Heart right ventricle (tissue), 16 donors: ENCODE measurements at regions not wholly inside any gene's neighbourhood (a gene's known extent, or its start where the extent isn't known, plus 50 kb on each side); places are given as distances from the start of the nearest gene placed in this dataset.

Experiments used
- ATAC-seq, 8 donors: fragments of 200-7000 bp; cut with Tn5 transposase; one replicate each; pipeline ENCODE4 v1.9.1; 2020; ENCODE audit warnings: mild to moderate bottlenecking in 8 of 8, moderate library complexity in 8 of 8, moderate number of reproducible peaks in 1 of 8
- DNase-seq, 2 donors: peaks; one replicate each; pipeline ENCODE4 v3.0.0-alpha.2; 2020
- H3K27ac ChIP-seq, 10 donors: fragments of 200-600 bp; sonication (generic) in 2 of 10; one replicate each; pipeline versions ENCODE4 v1.5.0 to v1.8.0; 2020 to 2022; ENCODE audit warnings: mild to moderate bottlenecking in 3 of 10
- H3K27me3 ChIP-seq, 7 donors: fragments of 200-600 bp; one replicate each; pipeline ENCODE4 v1.8.0; 2021 to 2022; ENCODE audit warnings: mild to moderate bottlenecking in 2 of 7
- H3K36me3 ChIP-seq, 9 donors: fragments of 200-600 bp; sonication (generic) in 1 of 9; one replicate each; pipeline versions ENCODE4 v1.5.0 to v1.8.0; 2020 to 2022; ENCODE audit warnings: mild to moderate bottlenecking in 2 of 9
- H3K4me1 ChIP-seq, 9 donors: fragments of 200-600 bp; sonication (generic) in 1 of 9; one replicate each; pipeline versions ENCODE4 v1.5.0 to v1.8.0; 2020 to 2022; ENCODE audit warnings: mild to moderate bottlenecking in 4 of 9
- H3K4me3 ChIP-seq, 10 donors: fragments of 200-600 bp; sonication (generic) in 2 of 10; one replicate each; pipeline versions ENCODE4 v1.5.0 to v1.8.0; 2020 to 2022; ENCODE audit warnings: mild to moderate bottlenecking in 7 of 10, moderate library complexity in 2 of 10
- H3K9me3 ChIP-seq, 11 donors: fragments of 200-600 bp in 10 of 11; sonication (generic) in 2 of 11; one replicate each; pipeline versions ENCODE4 v1.5.0 to v1.8.0; 2013 to 2022; ENCODE audit warnings: mild to moderate bottlenecking in 2 of 11, control low read depth in 1 of 11, moderate library complexity in 1 of 11
- WGBS, 2 donors: extraction: QIAGEN DNeasy Blood & Tissue Kit; methylation state at CpG; one replicate each; pipeline ENCODE4 v1.1.7; 2013; ENCODE audit warnings: inconsistent platforms in 1 of 2; 5-methylcytosine and 5-hydroxymethylcytosine counted together
- intact Hi-C, 10 donors: fragments of 100-400 bp; cut with DNase I; formaldehyde crosslinking; loops; one replicate each; pipeline versions ENCODE4 v1.11.1 to v1.14.2; 2022
- TF ChIP-seq, protein P1 (sequence below), 9 donors: fragments of 200-600 bp; sonication (generic) in 2 of 9; IDR thresholded peaks; one replicate each; pipeline versions ENCODE4 v1.5.0 to v1.8.0; 2021 to 2022; ENCODE audit warnings: antibody characterized with exemption in 9 of 9, mild to moderate bottlenecking in 5 of 9, moderate library complexity in 1 of 9
- donor health status: Arrhythmogenic right ventricular cardiomyopathy.
- donor health status: ischemic (EF 13 %, LVEDD 7.1; RV severe dilation, severe dysfunction).
- donor health status: healthy with polysubstance abuse.
- donor health status: DM: no; HTN: yes; CAD: no.
- donor health status: DM: no; HTN: no; CAD: no.
- donor health status: ischemic (EF 25% LVEDD 6.9; RV normal size, moderate dysfunction).
- donor health status: ischemic (EF 25% LVEDD 5.7; RV mildly dilated, moderate dysfunction).
- donor health status: healthy.
- donor health status: DM: yes; HTN: yes; CAD: no.
- donor health status: Ischemic cardiomyopathy.
- donor health status: ischemic (EF 35%, LVEDD 5.7; RV mildly dilated, moderate dysfunction).
- donor health status: nonischemic (EF 11% LVEDD 7.7; RV severe dilation, severe dysfunction).
- donor health status: DM: yes; HTN: yes; CAD: no.
- donor health status: PGD.
- donor health status: ischemic (EF 29% LVEDD 5.4; RV normal size, mild dysfunction).
- donor health status: nonischemic (EF 23%, LVEDD 6.1; RV moderate dilation, normal function).

DNA sequence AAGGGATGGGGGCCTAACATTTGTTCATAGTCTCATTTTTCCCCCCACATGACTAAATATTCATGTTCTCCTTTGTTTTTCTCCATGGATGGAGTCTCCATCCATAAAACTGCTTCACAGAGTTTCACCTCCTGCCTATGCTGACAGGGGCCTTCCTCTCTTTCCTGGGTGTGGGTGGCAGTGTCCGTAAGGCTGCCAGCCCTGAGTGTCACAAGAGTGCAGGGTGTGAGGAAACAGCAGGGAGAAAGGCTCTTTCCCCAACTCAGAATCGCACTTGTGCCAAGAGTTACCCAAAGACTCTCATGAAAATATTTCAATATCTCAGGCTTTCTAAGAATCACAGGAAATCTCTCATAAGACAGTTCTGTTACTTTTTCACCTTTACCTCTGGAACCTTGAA is 346.2 kb upstream of the MMS22L start:
- intact Hi-C loops = no loop called here

DNA sequence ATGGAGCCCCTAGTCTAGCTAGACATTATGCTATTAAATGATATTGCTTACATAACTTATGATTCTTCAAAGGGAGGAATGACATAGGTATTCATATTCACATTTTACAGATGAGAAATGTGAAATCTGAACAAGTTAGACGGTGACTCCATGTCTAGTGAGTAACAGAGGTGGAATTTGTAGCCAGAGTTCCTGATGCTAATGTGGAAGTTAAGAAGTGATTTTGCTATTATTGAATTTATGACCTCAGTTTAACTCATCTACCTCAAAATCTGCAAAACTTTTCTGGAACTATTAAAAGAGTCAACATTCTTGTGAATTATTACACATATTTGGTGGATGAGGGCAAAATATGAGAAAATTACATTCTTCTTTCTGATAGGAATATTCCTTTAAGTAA is 347.6 kb upstream of the MMS22L start:
- Histone ChIP-seq H3K9me3 (no peaks in the 10 kb centered on the region), H3K27me3 (no peaks in the 10 kb centered on the region), H3K4me1 (peaks cover 0 to 8% (median 0%) of the 10 kb centered on the region in 9 donors), H3K36me3 (no peaks in the 10 kb centered on the region), H3K27ac (no peak overlapping the region), H3K4me3 (no peak overlapping the region)
- intact Hi-C loops = no loop called here
- TF ChIP-seq, protein P1, sequence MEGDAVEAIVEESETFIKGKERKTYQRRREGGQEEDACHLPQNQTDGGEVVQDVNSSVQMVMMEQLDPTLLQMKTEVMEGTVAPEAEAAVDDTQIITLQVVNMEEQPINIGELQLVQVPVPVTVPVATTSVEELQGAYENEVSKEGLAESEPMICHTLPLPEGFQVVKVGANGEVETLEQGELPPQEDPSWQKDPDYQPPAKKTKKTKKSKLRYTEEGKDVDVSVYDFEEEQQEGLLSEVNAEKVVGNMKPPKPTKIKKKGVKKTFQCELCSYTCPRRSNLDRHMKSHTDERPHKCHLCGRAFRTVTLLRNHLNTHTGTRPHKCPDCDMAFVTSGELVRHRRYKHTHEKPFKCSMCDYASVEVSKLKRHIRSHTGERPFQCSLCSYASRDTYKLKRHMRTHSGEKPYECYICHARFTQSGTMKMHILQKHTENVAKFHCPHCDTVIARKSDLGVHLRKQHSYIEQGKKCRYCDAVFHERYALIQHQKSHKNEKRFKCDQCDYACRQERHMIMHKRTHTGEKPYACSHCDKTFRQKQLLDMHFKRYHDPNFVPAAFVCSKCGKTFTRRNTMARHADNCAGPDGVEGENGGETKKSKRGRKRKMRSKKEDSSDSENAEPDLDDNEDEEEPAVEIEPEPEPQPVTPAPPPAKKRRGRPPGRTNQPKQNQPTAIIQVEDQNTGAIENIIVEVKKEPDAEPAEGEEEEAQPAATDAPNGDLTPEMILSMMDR (IDR thresholded peaks at IDR 0.05) = no peak
- WGBS, 2 donors = 70 to 73% methylated on average over 1 of the region's 1 CpG
- no peak for ATAC-seq
- no peak for DNase-seq

More for the DNA sequence above, 346.2 kb upstream of the MMS22L start:
- no peak for ATAC-seq
- WGBS, 2 donors = 66 to 71% methylated on average over 2 of the region's 2 CpGs
- no peak overlapping the region for H3K4me3 ChIP-seq
- no peaks in the 10 kb centered on the region for H3K36me3 ChIP-seq
- H3K27me3 ChIP-seq = no peaks in the 10 kb centered on the region
- H3K9me3 ChIP-seq = no peaks in the 10 kb centered on the region
- H3K4me1 ChIP-seq = peaks cover 0 to 8% (median 0%) of the 10 kb centered on the region in 9 donors
- TF ChIP-seq, protein P1 (IDR thresholded peaks at IDR 0.05) = no peak
- DNase-seq = no peak
- H3K27ac ChIP-seq = no peak overlapping the region

DNA sequence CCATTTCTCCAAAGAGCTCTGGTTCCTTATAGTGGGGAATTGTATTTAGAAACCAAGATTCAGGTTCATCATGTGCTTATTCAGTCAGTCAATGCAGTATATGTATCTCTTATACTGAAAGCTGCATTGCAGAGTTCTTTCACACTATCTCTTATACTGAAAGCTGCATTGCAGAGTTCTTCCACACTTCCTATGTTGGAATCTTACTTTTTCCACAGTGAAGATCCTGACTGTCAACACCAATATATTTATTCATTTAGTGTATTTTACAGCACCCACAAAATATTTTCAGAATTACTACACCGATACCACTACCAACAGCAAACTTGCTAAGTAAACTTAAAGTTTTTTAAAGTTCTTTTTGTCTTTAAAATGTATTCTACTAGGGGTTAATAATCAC is 349.3 kb upstream of the MMS22L start:
- no peaks in the 10 kb centered on the region for H3K36me3 ChIP-seq
- WGBS, 2 donors = 81 to 90% methylated on average over 1 of the region's 1 CpG
- H3K9me3 ChIP-seq = peaks cover 0 to 6% (median 0%) of the 10 kb centered on the region in 11 donors
- intact Hi-C loops = no loop called here
- TF ChIP-seq, protein P1 (IDR thresholded peaks at IDR 0.05) = no peak
- ATAC-seq (no peak), DNase-seq (no peak)
- H3K4me3 ChIP-seq = no peak overlapping the region
- H3K4me1 ChIP-seq = peaks cover 0 to 1% (median 0%) of the 10 kb centered on the region in 9 donors
- no peak overlapping the region for H3K27ac ChIP-seq
- no peaks in the 10 kb centered on the region for H3K27me3 ChIP-seq

DNA sequence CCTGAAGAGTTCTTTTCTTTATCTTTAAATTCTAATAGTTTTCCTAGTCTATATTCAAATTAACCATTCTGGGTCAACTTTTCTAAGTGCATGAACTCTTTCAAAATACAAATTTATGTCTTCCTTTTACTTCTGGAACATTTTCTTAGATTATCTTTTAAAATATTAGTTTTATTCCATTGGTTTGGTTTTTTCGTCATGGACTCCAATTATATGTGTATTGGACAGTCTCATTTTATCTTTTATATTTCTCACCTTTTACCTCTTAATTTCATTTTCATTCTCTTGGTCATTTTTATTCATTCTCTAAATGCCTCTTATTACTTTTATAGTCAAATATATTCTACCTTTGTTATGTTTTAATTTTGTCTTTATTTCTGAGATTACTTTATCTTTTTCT is 356.7 kb upstream of the MMS22L start:
- Histone ChIP-seq H3K36me3 (no peaks in the 10 kb centered on the region), H3K4me1 (no peaks in the 10 kb centered on the region), H3K9me3 (peaks cover 0 to 33% (median 14%) of the 10 kb centered on the region in 11 donors), H3K4me3 (no peak overlapping the region), H3K27me3 (no peaks in the 10 kb centered on the region), H3K27ac (no peak overlapping the region)
- intact Hi-C loops = no loop called here
- TF ChIP-seq, protein P1 (IDR thresholded peaks at IDR 0.05) = no peak
- no peak for DNase-seq
- 83 to 92% methylated on average over 1 of the region's 1 CpG for WGBS, 2 donors
- no peak for ATAC-seq
